Spleen (tissue), 7 donors: ENCODE measurements at regions not wholly inside any gene's neighbourhood (a gene's known extent, or its start where the extent isn't known, plus 50 kb on each side); places are given as distances from the start of the nearest gene placed in this dataset.

Experiments
- POLR2A ChIP-seq, 3 donors: fragments of 450-650 bp; IDR thresholded peaks; one replicate each; pipeline ENCODE4 v1.5.1; 2017; ENCODE audit warnings: antibody characterized with exemption in 3 of 3, mild to moderate bottlenecking in 1 of 3
- POLR2AphosphoS5 ChIP-seq, 3 donors: sonication (generic); formaldehyde crosslinking; IDR thresholded peaks; one replicate each; pipeline ENCODE4 v1.5.1; 2017; ENCODE audit warnings: antibody characterized with exemption in 3 of 3
- TF ChIP-seq, protein P1 (sequence below), 11 experiments: fragments of 200-600 bp in 7 of 11; fragments of 450-650 bp in 4 of 11; sonication (generic) in 4 of 11; IDR thresholded peaks in 8 of 11; conservative IDR thresholded peaks in 3 of 11; 1 replicate in 7 of 11; 2 replicates in 4 of 11; pipeline versions ENCODE4 v1.4.0 to v1.8.0; 2016 to 2021; ENCODE audit warnings: antibody characterized with exemption in 11 of 11, inconsistent platforms in 4 of 11, mild to moderate bottlenecking in 1 of 11
- donor health status: DM: no; HTN: no; CAD: no; lungs with moderate emphysema.
- donor health status: DM: no; HTN: no; CAD: no.
- donor health status: DM: no; HTN: no; CAD: no.

DNA sequence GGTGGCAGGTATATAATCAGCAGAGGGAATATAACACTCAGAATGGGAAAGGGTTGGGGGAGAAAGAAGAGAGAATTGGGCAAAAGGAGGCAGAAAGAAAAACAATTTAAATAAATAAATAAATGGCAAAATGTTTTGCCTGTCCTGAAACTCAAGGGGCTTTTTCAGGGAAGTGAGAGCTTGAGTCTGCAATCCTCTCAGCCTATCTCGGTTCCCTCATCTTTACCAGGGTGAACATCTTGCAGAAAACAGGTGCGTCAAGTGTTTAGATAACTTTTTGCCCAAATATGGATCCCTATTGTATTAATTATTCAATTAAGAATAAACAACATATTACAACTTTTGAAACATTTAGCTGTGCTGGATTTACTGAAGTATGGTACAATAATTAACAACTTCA lies 343.0 kb upstream of the EDIL3 start:
- TF ChIP-seq, protein P1, sequence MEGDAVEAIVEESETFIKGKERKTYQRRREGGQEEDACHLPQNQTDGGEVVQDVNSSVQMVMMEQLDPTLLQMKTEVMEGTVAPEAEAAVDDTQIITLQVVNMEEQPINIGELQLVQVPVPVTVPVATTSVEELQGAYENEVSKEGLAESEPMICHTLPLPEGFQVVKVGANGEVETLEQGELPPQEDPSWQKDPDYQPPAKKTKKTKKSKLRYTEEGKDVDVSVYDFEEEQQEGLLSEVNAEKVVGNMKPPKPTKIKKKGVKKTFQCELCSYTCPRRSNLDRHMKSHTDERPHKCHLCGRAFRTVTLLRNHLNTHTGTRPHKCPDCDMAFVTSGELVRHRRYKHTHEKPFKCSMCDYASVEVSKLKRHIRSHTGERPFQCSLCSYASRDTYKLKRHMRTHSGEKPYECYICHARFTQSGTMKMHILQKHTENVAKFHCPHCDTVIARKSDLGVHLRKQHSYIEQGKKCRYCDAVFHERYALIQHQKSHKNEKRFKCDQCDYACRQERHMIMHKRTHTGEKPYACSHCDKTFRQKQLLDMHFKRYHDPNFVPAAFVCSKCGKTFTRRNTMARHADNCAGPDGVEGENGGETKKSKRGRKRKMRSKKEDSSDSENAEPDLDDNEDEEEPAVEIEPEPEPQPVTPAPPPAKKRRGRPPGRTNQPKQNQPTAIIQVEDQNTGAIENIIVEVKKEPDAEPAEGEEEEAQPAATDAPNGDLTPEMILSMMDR (IDR thresholded peaks at IDR 0.05 in 8 of 11, conservative IDR thresholded peaks at IDR 0.05 in 3 of 11), result no peak
- TF ChIP-seq POLR2AphosphoS5 (IDR thresholded peaks at IDR 0.05) (no peak), POLR2A (IDR thresholded peaks at IDR 0.05) (no peak)
